Pancreas (tissue), 10 donors: ENCODE measurements at regions not wholly inside any gene's neighbourhood (a gene's known extent, or its start where the extent isn't known, plus 50 kb on each side); places are given as distances from the start of the nearest gene placed in this dataset.

ENCODE experiments used
- ATAC-seq, 4 donors: fragments of 200-7000 bp; cut with Tn5 transposase; one replicate each; pipeline versions ENCODE4 v1.8.0 to v1.9.1; 2020; ENCODE audit warnings: mild to moderate bottlenecking in 4 of 4, moderate library complexity in 4 of 4
- DNase-seq, 6 donors: peaks; one replicate each; pipeline ENCODE4 v3.0.0-alpha.2; 2020
- FAIRE-seq: peaks from 2 replicates; lab custom pipeline; 2012; peaks lifted over from hg19 to GRCh38; lab: Jason Lieb, UNC
- H3K27ac ChIP-seq, 4 donors: fragments of 200-600 bp; sonication (generic); 1 replicate in 3 of 4; 2 replicates in 1 of 4; pipeline versions ENCODE4 v1.5.0 to v1.8.0; 2020
- H3K27me3 ChIP-seq, 4 donors: fragments of 200-600 bp; one replicate each; pipeline ENCODE4 v1.8.0; 2021
- H3K36me3 ChIP-seq, 3 donors: fragments of 200-600 bp; sonication (generic) in 1 of 3; one replicate each; pipeline versions ENCODE4 v1.5.0 to v1.8.0; 2020 to 2021
- H3K4me1 ChIP-seq, 3 donors: fragments of 200-600 bp; one replicate each; pipeline ENCODE4 v1.8.0; 2021
- H3K4me3 ChIP-seq, 4 donors: fragments of 200-600 bp; sonication (generic) in 2 of 4; one replicate each; pipeline versions ENCODE4 v1.5.0 to v1.8.0; 2020 to 2021
- H3K9me3 ChIP-seq, 4 donors: fragments of 200-600 bp; one replicate each; pipeline ENCODE4 v1.8.0; 2021
- CTCF ChIP-seq, 4 donors: fragments of 200-600 bp; sonication (generic) in 3 of 4; IDR thresholded peaks; one replicate each; pipeline versions ENCODE4 v1.5.0 to v1.8.0; 2021; ENCODE audit warnings: antibody characterized with exemption in 4 of 4
- WGBS, 2 donors: extraction: QIAGEN DNeasy Blood & Tissue Kit; methylation state at CpG; one replicate each; pipeline ENCODE4 v1.1.7; 2013; 5-methylcytosine and 5-hydroxymethylcytosine counted together
- intact Hi-C, 3 donors: fragments of 100-400 bp; cut with DNase I; formaldehyde crosslinking; loops; one replicate each; pipeline versions ENCODE4 v1.11.1 to v1.14.2; 2022
- donor health status: healthy with polysubstance abuse.
- donor health status: DM: no; HTN: no; CAD: no; lungs with moderate emphysema.
- donor health status: DM: no; HTN: no; CAD: no.
- donor health status: control.
- donor health status: control.
- donor health status: Bipolar disorder and iron deficiency.
- donor health status: DM: yes; HTN: yes; CAD: no.
- donor health status: DM: no; HTN: no; CAD: no.
- donor health status: DM: no; HTN: no; CAD: no.
- donor health status: DM: yes; HTN: yes; CAD: no.

DNA sequence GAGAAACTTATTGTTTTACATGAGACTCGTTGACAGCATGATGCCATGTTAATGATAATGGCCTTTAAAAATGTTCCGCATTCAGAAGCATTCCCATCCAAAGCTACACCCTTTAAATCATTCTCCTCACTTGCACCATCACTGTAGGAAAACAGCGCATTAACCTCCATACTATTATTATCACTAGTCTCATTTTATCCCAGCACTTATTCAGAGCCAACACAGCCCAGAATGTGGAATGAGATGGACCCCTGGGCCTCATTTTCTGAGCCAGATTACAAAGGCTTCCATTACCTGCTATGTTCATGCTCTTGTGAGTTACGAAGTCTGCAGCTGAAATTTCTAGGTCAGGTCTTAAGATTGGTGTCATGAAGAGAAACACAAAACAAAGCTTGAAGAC is 159.4 kb downstream of the HS3ST3A1 start:
- intact Hi-C loops: no loop called here
- ATAC-seq: no peak
- Histone ChIP-seq H3K9me3 (no peaks in the 10 kb centered on the region), H3K36me3 (no peaks in the 10 kb centered on the region), H3K27me3 (no peaks in the 10 kb centered on the region), H3K4me1 (no peaks in the 10 kb centered on the region), H3K27ac (no peak overlapping the region), H3K4me3 (no peak overlapping the region)
- no peak for FAIRE-seq
- no peak for DNase-seq
- no peak for TF ChIP-seq CTCF (IDR thresholded peaks at IDR 0.05)
- WGBS, 2 donors: 79 to 91% methylated on average over 4 of the region's 4 CpGs

GRCh38 chr17:13441873-13442272 is 159.9 kb downstream of the HS3ST3A1 start:
- no peak for TF ChIP-seq CTCF (IDR thresholded peaks at IDR 0.05)
- H3K27ac ChIP-seq: no peak overlapping the region
- H3K36me3 ChIP-seq: no peaks in the 10 kb centered on the region
- no peak for FAIRE-seq
- no peaks in the 10 kb centered on the region for H3K4me1 ChIP-seq
- ATAC-seq: no peak
- no peaks in the 10 kb centered on the region for H3K9me3 ChIP-seq
- intact Hi-C loops: no loop called here
- DNase-seq: no peak
- H3K4me3 ChIP-seq: no peak overlapping the region
- H3K27me3 ChIP-seq: no peaks in the 10 kb centered on the region
- 58 to 69% methylated on average over 1 of the region's 1 CpG for WGBS, 2 donors

- no peaks in the 10 kb centered on the region for H3K36me3 ChIP-seq
- no peaks in the 10 kb centered on the region for H3K9me3 ChIP-seq
- no peak for DNase-seq
- no peak overlapping the region for H3K27ac ChIP-seq
- no peak for FAIRE-seq
- intact Hi-C loops: no loop called here
- no peak overlapping the region for H3K4me3 ChIP-seq
- ATAC-seq: peak in 1 of 4 donors; percentile 59
- no peaks in the 10 kb centered on the region for H3K4me1 ChIP-seq
- no peaks in the 10 kb centered on the region for H3K27me3 ChIP-seq
- no peak for TF ChIP-seq CTCF (IDR thresholded peaks at IDR 0.05)
- 71 to 73% methylated on average over 17 of the region's 17 CpGs for WGBS, 2 donors
Measured at GRCh38 chr17:13437966-13438779, 163.6 kb downstream of the HS3ST3A1 start.

GRCh38 chr17:13435230-13435629 is 166.5 kb downstream of the HS3ST3A1 start:
- no peak overlapping the region for H3K4me3 ChIP-seq
- no peak for DNase-seq
- H3K4me1 ChIP-seq: no peaks in the 10 kb centered on the region
- H3K27ac ChIP-seq: no peak overlapping the region
- H3K36me3 ChIP-seq: no peaks in the 10 kb centered on the region
- no peak for FAIRE-seq
- no peak for TF ChIP-seq CTCF (IDR thresholded peaks at IDR 0.05)
- ATAC-seq: no peak
- no peaks in the 10 kb centered on the region for H3K9me3 ChIP-seq
- WGBS, 2 donors: 55 to 83% methylated on average over 3 of the region's 3 CpGs
- no peaks in the 10 kb centered on the region for H3K27me3 ChIP-seq
- intact Hi-C loops: no loop called here

GRCh38 chr17:13429201-13429600 is 172.5 kb downstream of the HS3ST3A1 start:
- ATAC-seq: peak in 1 of 4 donors; percentile 50
- Histone ChIP-seq H3K27ac (no peak overlapping the region), H3K4me3 (no peak overlapping the region), H3K27me3 (no peaks in the 10 kb centered on the region), H3K4me1 (no peaks in the 10 kb centered on the region), H3K36me3 (no peaks in the 10 kb centered on the region), H3K9me3 (no peaks in the 10 kb centered on the region)
- DNase-seq: no peak
- FAIRE-seq: no peak
- intact Hi-C loops: no loop called here
- 57 to 68% methylated on average over 5 of the region's 5 CpGs for WGBS, 2 donors
- no peak for TF ChIP-seq CTCF (IDR thresholded peaks at IDR 0.05)
